ENCODE measurements at regions not wholly inside any gene's neighbourhood (a gene's known extent, or its start where the extent isn't known, plus 50 kb on each side); places are given as distances from the start of the nearest gene placed in this dataset.
A peak's percentile ranks its signal among the peaks of the same experiment; 100 is the strongest.

GRCh38 chr20:21456207-21456606 is 57.7 kb downstream of the NKX2-2 start:
- DNase-seq (ENCODE audit: insufficient read length, low spot score) (no peak), FAIRE-seq (no peak)
- TF ChIP-seq POLR2A (IDR thresholded peaks at IDR 0.05; ENCODE audit: low read depth, low read length), result no peak

GRCh38 chr20:21453690-21454089 is 56.4 kb upstream of the NKX2-4 start:
- TF ChIP-seq POLR2A (IDR thresholded peaks at IDR 0.05; ENCODE audit: low read depth, low read length), result no peak
- DNase-seq (ENCODE audit: insufficient read length, low spot score), result no peak
- no peak for FAIRE-seq

DNA sequence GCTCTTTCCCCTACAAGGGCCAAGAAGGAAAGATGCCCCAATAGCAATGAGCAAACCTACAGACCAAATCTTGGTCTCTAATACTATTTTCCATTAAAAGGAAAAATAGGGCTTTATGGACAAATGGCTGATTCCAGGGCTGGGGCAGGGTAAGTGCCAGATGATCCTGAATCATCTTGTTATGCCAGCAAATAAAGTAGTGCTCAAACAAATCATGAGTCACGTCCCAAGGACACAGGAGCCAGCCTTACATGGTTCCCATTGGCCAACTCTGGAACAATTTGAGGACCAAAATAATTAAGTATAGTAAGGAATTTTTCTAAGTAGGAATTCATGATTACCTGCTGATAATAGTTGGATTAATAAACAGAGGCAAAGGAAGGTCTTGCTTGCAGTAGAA is 53.2 kb upstream of the NKX2-4 start:
- DNase-seq (ENCODE audit: insufficient read length, low spot score) (no peak), FAIRE-seq (peak; percentile 78)
- no peak for TF ChIP-seq POLR2A (IDR thresholded peaks at IDR 0.05; ENCODE audit: low read depth, low read length)

Data from H54 (cell line).